AG09319 (cell line): ENCODE measurements at regions not wholly inside any gene's neighbourhood (a gene's known extent, or its start where the extent isn't known, plus 50 kb on each side); places are given as distances from the start of the nearest gene placed in this dataset.

Source experiments
- DNase-seq: peaks from one replicate; pipeline ENCODE4 v3.0.0-alpha.2; 2010; ENCODE audit warnings: low read depth; ENCODE audit errors: extremely low read depth
- TF ChIP-seq, protein P1 (sequence below): IDR thresholded peaks from 2 replicates; pipeline ENCODE4 v1.5.1; 2011; ENCODE audit warnings: low read depth, mild to moderate bottlenecking, inconsistent platforms, low read length, moderate library complexity

DNA sequence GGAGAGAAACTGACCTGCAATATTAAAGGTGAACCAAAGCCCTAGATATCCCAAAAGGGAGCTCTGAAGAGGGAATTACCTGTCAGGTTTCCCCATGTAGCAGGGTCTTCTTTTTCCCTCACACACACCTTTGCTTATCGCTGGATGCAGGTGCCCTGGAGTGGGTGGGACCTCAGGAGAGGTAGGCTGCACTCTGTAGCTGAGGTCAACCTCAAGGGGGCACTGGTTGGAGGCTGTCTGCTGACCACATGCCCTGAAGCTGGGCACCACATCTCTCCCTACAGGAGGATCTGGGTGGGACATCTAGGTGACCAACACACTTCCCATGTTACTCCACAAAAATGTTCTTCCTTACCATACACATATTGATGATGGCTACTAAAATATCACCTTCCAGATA, 298.7 kb upstream of the USP25 start:
- TF ChIP-seq, protein P1, sequence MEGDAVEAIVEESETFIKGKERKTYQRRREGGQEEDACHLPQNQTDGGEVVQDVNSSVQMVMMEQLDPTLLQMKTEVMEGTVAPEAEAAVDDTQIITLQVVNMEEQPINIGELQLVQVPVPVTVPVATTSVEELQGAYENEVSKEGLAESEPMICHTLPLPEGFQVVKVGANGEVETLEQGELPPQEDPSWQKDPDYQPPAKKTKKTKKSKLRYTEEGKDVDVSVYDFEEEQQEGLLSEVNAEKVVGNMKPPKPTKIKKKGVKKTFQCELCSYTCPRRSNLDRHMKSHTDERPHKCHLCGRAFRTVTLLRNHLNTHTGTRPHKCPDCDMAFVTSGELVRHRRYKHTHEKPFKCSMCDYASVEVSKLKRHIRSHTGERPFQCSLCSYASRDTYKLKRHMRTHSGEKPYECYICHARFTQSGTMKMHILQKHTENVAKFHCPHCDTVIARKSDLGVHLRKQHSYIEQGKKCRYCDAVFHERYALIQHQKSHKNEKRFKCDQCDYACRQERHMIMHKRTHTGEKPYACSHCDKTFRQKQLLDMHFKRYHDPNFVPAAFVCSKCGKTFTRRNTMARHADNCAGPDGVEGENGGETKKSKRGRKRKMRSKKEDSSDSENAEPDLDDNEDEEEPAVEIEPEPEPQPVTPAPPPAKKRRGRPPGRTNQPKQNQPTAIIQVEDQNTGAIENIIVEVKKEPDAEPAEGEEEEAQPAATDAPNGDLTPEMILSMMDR = no peak
- no peak for DNase-seq

DNA sequence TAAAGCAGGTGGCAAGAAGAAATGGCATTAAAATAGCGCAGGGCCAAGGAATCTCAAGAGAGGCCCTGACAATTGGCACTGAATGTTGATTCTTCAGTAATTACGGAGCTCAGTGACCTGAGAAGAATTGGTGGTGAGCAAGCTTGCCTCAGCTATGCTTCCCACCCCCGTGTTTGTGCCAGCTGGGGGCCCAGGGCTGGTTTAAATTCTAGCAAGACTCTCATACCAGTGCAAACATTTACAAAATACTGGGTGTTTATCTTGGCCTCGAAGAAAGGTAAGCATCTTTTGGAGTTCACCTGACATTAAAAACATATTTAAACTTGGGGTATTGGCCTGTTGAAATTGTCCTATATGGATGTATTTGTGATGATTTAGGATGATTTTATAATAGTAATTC, 296.7 kb upstream of the USP25 start:
- TF ChIP-seq, protein P1 = no peak
- no peak for DNase-seq

DNA sequence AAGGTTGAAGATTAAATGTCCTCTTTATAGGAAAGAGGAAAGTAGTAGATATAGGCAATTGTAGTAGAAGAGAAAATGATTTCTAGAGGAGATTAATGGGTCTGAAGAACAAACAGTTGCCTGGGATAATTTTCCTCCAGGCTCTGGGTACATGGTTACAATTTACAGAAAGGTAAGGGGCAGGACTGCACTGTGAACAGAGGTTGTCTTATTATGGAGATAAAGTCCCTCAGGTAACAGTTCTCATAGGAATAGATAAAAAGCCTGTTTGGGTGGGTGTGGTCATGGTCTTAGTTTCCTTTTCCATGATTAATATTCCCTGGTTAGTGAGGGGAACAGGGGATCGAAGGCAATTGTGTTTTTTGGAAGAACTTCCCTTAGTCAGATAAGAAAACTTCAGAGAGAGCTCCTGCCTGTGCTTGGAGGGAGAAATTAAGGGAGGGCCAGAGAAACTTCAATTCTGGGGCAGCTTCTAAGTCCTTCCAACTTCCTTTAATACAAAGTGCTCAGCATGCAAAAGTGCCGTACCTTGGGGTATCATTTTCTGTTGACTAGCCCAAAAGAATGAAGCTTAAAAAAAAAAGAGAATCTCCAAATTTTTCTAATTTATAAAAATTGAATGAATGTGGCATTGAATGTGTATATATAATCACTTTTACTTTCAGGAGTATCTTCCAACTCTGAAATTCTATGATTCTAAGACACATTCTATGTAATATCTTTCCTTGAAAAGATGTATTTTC, 295.4 kb upstream of the USP25 start:
- DNase-seq = no peak
- TF ChIP-seq, protein P1 = no peak

DNA sequence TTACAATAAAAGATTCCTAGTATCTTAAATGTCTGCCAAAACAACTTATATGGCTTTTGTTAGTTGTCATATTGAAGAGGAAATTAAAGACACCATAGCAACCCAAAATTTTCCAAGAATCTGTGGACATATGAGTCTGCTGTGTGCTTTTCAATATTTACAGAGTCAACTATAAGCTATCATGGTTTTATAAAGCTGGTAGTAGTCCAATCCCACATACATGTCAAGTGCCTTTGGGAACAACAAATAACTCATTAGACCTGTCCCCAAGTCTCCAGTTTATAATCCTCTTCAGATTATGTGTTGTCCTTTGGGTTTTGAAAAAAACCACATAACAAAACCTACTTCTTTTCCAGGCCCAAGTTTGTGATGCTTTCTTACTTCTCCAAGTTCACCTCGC, 293.8 kb upstream of the USP25 start:
- TF ChIP-seq, protein P1 = no peak
- DNase-seq = no peak

DNA sequence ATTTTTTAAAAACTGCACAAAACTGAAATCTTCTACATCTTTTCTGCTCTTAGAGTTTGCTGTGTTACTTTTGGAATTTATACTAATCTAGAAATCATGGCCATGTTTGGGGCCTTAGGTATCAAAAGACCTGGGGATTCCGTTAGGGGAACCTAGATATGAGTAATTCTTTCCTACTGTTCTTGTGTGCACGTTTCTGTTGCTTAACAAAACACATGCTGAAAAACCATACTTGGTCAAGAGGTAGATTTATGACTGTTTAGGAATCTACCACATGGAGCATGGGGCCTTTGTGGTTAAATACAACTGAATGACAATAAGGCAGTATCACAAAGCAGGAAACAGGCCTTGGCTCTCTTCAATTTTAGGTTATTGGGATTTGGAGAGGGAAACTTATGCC, 291.9 kb upstream of the USP25 start:
- no peak for DNase-seq
- TF ChIP-seq, protein P1 = no peak

DNA sequence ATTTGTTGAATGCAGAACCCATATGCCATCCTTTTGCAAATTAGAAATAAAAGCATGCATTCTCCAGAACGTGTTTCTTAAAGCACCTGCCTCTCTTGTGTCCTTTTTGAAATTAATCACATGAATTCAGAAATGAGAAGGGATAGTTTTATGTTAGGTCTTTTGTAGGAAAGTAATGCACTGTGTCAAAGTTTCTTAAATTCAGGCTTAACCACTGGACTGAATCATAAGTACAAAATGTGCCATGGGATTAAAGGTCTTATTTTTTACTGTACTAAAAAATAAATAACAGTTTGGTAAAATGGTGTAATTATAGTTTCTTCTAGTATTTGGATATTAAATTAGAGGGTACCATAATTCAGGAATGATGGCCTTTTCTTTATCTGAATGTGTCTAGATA, 290.1 kb upstream of the USP25 start:
- no peak for DNase-seq
- TF ChIP-seq, protein P1 = no peak

DNA sequence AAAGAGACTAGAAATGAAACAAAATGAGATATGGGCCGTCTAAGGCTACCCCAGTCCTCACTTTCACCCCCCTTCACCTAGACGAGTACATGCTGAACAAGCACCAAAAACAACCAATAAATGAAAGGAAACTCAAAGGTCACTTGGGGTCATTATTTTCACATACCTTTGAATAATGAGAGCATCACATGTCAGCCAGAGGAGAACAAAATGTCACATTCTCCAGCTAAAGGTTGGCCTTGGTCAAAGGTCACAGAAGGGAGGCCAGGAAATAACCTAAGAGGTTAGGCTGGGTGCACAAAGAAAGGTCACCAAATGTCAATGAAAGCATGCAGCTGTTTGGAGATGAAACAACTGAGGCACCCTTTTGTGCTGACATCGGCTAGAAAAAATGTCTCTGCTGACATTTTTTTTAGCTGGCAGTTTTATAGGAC, 288.7 kb upstream of the USP25 start:
- DNase-seq = no peak
- TF ChIP-seq, protein P1 = no peak
